ENCODE measurements at regions not wholly inside any gene's neighbourhood (a gene's known extent, or its start where the extent isn't known, plus 50 kb on each side); places are given as distances from the start of the nearest gene placed in this dataset.

GRCh38 chr9:29212397-29213387, 1639.4 kb upstream of the C9orf72 start:
- TF ChIP-seq CTCF (IDR thresholded peaks at IDR 0.05): peak in 1 of 6 experiments; percentile 38
- no peak for TF ChIP-seq POLR2A (IDR thresholded peaks at IDR 0.05)
